ENCODE measurements at regions not wholly inside any gene's neighbourhood (a gene's known extent, or its start where the extent isn't known, plus 50 kb on each side); places are given as distances from the start of the nearest gene placed in this dataset.

DNA sequence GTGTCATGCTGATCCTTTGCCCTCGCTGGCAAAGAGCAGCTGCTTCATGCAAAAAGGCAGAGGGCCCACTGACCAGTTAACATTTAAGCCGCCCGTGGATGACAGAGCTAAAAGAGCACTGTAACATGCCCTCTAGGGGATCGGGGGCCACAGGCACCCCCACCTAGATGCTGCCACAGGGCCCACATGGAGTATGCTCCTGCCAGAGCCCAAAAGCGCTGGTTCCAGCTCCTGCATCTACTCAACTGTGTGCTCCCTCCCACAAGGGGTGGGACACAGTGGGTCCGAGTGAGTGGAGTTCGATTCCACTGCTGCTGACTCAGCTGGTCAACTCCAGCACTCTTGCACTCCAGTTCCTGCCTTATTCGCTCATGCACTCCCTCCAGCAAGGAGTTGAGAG is 199.8 kb upstream of the CNTNAP2 start:
- TF ChIP-seq, protein P1, sequence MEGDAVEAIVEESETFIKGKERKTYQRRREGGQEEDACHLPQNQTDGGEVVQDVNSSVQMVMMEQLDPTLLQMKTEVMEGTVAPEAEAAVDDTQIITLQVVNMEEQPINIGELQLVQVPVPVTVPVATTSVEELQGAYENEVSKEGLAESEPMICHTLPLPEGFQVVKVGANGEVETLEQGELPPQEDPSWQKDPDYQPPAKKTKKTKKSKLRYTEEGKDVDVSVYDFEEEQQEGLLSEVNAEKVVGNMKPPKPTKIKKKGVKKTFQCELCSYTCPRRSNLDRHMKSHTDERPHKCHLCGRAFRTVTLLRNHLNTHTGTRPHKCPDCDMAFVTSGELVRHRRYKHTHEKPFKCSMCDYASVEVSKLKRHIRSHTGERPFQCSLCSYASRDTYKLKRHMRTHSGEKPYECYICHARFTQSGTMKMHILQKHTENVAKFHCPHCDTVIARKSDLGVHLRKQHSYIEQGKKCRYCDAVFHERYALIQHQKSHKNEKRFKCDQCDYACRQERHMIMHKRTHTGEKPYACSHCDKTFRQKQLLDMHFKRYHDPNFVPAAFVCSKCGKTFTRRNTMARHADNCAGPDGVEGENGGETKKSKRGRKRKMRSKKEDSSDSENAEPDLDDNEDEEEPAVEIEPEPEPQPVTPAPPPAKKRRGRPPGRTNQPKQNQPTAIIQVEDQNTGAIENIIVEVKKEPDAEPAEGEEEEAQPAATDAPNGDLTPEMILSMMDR (IDR thresholded peaks at IDR 0.05; ENCODE audit: low read depth, low read length, poor library complexity, severe bottlenecking): no peak
- no peak for TF ChIP-seq EZH2phosphoT487 (IDR thresholded peaks at IDR 0.05; ENCODE audit: borderline replicate concordance, low read length)
